Femur (tissue), 1 donor: ENCODE measurements at regions not wholly inside any gene's neighbourhood (a gene's known extent, or its start where the extent isn't known, plus 50 kb on each side); places are given as distances from the start of the nearest gene placed in this dataset.
A peak's percentile ranks its signal among the peaks of the same experiment; 100 is the strongest.

Experiments used
- DNase-seq: peaks from one replicate; pipeline ENCODE4 v3.0.0-alpha.2; 2017

DNA sequence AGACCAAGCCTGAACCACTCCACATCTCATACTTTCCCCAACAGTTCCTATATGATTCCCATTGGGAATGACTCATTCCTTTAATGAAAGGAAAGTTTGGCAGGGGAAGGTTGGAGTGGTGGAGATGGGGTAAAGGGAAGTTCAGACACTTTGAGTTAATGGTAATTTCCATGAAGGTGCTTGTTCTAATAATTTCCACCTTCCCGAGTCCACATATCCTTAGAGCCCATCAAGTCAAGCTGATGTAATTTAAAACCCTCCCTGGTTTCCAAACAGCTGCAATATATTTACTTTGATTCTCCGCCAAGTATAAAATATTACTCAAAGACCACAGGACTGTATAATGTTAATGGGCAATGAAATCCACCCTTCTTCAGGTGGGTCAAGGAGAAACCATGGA is 95.0 kb upstream of the GALNT15 start:
- DNase-seq, result no peak

DNA sequence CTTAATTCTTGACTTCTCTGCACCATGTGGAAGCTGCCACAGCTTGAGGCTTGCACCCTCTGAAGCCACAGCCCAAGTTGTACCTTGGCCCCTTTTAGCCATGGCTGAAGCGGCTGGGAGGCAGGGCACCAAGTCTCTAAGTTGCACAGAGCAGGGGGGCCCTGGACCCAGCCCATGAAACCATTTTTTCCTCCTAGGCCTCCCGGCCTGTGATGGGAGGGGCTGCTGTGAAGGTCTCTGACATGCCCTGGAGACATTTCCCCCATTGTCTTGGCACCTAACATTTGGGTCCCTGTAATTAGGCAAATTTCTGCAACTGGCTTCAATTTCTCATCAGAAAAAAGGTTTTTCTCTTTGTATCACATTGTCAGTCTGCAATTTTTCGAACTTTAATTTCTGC is 92.8 kb upstream of the GALNT15 start:
- no peak for DNase-seq

DNA sequence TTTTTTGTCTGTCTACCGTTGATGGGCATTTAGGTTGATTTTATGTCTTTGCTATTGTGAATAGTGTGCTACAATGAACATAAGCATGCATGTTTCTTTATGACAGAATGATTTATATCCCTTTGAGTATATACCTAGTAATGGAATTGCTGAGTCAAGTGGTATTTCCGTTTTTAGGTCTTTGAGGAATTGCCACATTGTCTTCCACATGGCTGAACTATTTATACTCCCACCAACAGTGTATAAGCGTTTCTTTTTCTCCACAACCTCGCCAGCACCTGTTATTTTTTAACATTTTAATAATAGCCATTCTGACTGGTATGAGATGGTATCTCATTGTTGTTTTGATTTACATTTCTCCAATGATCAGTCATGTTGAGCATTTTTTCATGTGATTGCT is 89.6 kb upstream of the GALNT15 start:
- no peak for DNase-seq

DNA sequence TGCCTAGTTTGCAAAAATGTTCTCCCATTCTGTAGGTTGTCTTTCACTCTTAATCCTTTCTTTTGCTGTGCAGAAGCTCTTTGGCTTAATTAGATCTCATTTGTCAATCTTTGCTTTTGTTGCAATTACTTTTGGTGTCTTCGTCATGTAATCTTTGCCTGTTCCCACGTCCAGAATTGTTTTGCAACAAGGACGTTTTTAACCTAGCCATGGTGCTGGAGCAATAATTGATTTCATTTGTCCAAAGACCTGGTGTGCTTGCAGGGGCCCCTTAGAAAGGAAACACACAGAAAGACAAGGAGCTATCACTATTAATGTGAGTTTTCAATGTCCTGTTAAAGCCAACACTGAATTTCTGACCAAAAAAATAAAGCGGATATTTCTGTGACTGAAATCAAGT is 89.1 kb upstream of the GALNT15 start:
- no peak for DNase-seq

DNA sequence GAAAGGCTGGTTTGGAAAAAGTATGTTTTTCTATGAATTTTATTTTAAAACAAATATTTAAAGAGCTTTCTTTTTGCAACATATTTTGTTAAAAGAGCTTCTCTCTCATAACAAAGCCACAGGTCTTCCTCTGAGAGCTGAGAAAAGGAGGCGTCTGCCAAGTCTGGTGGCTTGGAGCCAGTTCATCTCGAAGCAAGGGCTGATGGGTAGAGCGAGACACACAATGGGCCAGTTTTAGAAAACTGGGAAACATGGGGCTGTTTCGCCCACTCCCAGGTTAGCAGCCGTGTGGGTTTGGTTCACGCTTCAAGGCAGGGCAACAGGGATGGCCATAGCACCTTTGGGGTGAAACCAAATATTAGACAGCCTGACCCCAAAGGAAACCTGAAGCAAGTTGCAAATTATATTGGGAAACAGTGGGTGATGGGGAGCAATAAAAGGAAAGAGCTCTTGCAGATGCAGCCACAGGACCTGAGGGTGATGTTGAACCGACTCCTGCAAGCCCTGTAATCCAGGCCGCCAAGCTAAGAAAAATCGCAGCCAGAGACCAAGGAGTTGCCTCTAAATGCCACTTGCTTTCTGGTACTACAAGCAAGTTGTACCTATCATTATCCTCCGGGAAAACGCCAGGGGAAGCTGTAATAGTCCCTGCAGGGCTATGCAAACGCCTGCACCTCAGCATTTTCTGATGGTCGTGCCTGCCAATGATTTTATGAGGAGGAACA is 88.4 kb upstream of the GALNT15 start:
- peak; percentile 88 for DNase-seq

- peak; percentile 36 for DNase-seq
Observed at GRCh38 chr3:16086690-16087089, 87.8 kb upstream of the GALNT15 start.

- no peak for DNase-seq
Observed at GRCh38 chr3:16088496-16088895, 86.0 kb upstream of the GALNT15 start.

GRCh38 chr3:16089521-16089920 is 85.0 kb upstream of the GALNT15 start:
- no peak for DNase-seq

GRCh38 chr3:16090024-16090423 is 84.5 kb upstream of the GALNT15 start:
- no peak for DNase-seq

- DNase-seq, result no peak
Observed at GRCh38 chr3:16090706-16091105, 83.8 kb upstream of the GALNT15 start.

- DNase-seq, result no peak
Observed at GRCh38 chr3:16092923-16093322, 81.6 kb upstream of the GALNT15 start.

GRCh38 chr3:16101295-16102186 is 72.9 kb upstream of the GALNT15 start:
- DNase-seq, result no peak

GRCh38 chr3:16102187-16102561 is 72.3 kb upstream of the GALNT15 start:
- no peak for DNase-seq

DNA sequence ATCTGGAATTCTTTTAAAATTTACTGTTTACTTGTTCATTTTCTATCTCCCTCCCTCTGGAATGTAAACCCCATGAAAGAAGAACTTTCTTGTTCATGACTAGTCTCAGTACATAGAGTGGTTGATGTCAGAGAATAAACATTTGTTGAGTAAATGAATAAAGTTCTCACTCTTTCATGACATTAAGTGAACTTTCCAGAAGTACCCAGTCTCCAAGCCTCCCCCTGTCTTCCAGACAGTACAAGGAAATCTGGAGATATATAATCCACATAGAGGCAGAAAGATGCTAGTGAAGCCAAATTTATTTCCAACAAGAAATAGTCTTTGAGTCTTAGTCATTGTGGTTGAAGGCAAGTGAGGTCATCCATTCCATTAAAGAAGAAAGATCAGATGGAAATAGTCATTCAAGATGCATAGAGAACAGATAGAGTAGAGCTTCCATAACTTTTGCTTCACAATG is 71.5 kb upstream of the GALNT15 start:
- no peak for DNase-seq

GRCh38 chr3:16103472-16103871 is 71.0 kb upstream of the GALNT15 start:
- no peak for DNase-seq

GRCh38 chr3:16104156-16104555 is 70.3 kb upstream of the GALNT15 start:
- DNase-seq, result no peak

DNA sequence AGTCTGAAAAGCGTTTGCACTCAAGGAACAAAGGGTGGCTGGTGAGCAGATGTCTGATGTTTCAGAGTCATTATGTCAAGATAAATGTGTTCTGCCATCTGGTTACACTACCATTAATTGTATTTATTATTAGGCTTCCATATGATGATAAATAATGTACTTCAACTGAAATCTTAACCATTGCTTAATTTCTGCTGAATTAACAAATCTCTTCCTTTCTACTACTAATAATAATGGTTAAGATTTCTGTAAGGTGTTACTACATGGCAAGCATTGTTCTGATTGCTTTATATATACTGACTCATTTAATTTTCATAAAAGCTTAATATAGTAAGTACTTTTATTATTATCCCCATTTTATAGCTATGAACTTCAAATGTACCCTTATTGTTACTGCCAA is 68.4 kb upstream of the GALNT15 start:
- no peak for DNase-seq

- DNase-seq, result no peak
Observed at GRCh38 chr3:16108424-16108823, 66.1 kb upstream of the GALNT15 start.

GRCh38 chr3:16109929-16110328 is 64.6 kb upstream of the GALNT15 start:
- no peak for DNase-seq

DNA sequence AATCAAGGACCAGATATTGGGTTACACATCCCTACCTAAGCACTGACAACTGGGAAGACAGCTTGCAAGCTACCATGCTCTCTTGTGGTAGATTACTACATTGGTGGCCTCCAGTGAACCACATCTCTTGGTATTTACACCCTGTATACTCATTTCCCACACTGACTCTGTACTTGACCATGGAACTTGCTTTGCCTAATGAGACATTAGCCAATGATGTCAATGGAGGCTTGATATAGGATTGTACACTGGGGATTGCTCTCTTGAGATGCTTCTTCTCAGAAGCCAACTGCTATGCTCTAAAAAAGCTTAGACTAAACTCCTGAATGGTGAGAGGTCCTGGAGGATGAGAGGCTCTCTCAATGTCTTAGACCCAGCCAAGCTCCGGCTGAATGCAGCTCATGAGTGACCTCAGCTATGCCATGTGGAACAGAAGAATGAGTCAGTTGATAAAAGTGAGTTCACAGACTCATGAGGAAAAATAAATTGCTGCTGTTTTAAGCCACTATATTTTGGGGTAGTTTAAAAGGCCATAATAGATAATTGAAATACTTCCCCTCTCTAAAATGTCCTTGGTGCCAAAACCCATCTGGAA is 61.5 kb upstream of the GALNT15 start:
- no peak for DNase-seq

DNA sequence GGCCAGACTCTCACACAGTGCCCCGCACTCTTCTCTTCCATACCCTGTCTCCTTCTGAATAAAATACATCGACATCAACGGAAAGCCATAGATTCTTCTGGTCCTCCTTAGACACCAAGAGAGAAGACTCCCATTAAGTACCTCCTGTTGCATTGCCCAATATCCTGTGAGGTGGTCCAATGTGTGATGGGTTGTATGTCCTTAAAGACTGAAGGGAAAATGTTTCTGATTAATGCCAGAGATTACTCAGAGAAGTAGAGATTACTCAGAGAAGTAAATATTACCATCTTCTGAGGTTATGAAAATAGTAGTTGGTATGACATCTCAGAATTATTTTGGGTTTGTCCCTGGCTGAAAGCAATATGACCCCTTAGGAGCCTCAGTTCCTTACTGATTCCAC is 60.8 kb upstream of the GALNT15 start:
- no peak for DNase-seq

DNA sequence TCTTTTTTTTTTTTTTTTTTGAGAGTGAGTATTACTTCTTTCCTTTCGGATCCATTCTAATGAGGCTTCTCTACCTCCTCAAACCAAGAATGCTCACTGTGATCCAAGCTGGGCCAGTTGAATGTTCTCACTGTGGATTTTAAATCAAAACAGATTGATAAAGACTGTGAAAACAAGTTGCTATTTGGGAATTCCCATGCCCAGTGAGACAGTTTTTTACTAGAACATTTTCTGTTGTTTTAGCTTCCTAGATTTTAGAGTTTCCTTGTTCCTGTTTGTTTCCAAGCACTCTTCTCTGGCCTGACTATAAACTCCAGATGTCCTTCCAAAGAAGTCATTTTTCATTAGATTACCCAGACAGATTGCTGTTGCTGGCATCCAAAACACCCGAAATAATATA is 60.1 kb upstream of the GALNT15 start:
- no peak for DNase-seq

DNA sequence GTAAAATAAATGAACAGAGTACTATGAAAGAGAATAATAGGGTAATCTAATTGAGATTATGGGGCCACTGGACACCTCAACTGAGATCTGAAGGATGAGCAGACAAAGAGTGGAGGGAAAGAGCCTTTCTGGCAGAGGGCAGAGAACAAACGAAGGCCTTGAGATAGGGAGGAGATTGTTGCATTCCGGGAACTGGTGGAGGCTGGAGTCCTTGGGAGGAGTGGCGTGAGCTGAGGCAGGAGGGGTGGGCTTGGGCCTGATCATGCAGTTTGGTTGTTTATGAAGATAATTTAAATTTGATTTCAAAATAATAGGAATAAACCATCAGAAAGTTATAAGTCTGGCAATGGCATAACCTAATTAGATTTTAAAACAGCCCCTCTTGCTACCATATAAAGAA is 59.5 kb upstream of the GALNT15 start:
- no peak for DNase-seq

GRCh38 chr3:16118396-16118795 is 56.1 kb upstream of the GALNT15 start:
- DNase-seq, result no peak
